Hepatocyte (in vitro differentiated cells): ENCODE measurements at regions not wholly inside any gene's neighbourhood (a gene's known extent, or its start where the extent isn't known, plus 50 kb on each side); places are given as distances from the start of the nearest gene placed in this dataset.

Experiments used
- DNase-seq: peaks from one replicate; pipeline ENCODE4 v3.0.0-alpha.2; 2016; ENCODE audit warnings: low spot score
- H2AFZ ChIP-seq: fragments of 200-600 bp; sonication (generic); 2 replicates; pipeline ENCODE4 v1.6.0; 2016; ENCODE audit warnings: antibody characterized with exemption, mild to moderate bottlenecking
- H3K27ac ChIP-seq: fragments of 200-600 bp; sonication (generic); 2 replicates; pipeline ENCODE4 v1.5.1; 2016; ENCODE audit warnings: mild to moderate bottlenecking
- H3K27me3 ChIP-seq: fragments of 200-600 bp; sonication (generic); 2 replicates; pipeline ENCODE4 v1.6.1; 2016
- H3K36me3 ChIP-seq: fragments of 200-600 bp; sonication (generic); replicated peaks from 2 replicates; pipeline ENCODE4 v1.5.1; 2016; ENCODE audit warnings: low read depth; ENCODE audit not compliant: insufficient read depth
- H3K4me1 ChIP-seq: fragments of 200-600 bp; sonication (generic); 2 replicates; pipeline ENCODE4 v1.5.1; 2016; ENCODE audit warnings: mild to moderate bottlenecking, moderate library complexity; ENCODE audit not compliant: insufficient read depth
- H3K4me2 ChIP-seq: fragments of 200-600 bp; sonication (generic); 2 replicates; pipeline ENCODE4 v1.6.0; 2016
- H3K4me3 ChIP-seq: fragments of 200-600 bp; sonication (generic); 2 replicates; pipeline ENCODE4 v1.5.1; 2016; ENCODE audit warnings: mild to moderate bottlenecking
- H3K79me2 ChIP-seq: fragments of 200-600 bp; sonication (generic); 2 replicates; pipeline ENCODE4 v1.6.0; 2017; ENCODE audit warnings: mild to moderate bottlenecking
- H3K9me2 ChIP-seq: fragments of 200-600 bp; sonication (generic); replicated peaks from 2 replicates; pipeline ENCODE4 v1.6.0; 2017; ENCODE audit warnings: mild to moderate bottlenecking; ENCODE audit not compliant: insufficient read depth
- H3K9me3 ChIP-seq: fragments of 200-600 bp; sonication (generic); 2 replicates; pipeline ENCODE4 v1.5.1; 2016; ENCODE audit warnings: low read depth, mild to moderate bottlenecking
- H4K20me1 ChIP-seq: fragments of 200-600 bp; sonication (generic); 2 replicates; pipeline ENCODE4 v1.6.0; 2016; ENCODE audit warnings: mild to moderate bottlenecking; ENCODE audit not compliant: insufficient read depth, poor library complexity, severe bottlenecking
- CTCF ChIP-seq: fragments of 200-600 bp; sonication (generic); IDR thresholded peaks from 2 replicates; pipeline ENCODE4 v1.5.1; 2016; ENCODE audit warnings: antibody characterized with exemption, mild to moderate bottlenecking; ENCODE audit not compliant: poor library complexity
- EZH2 ChIP-seq: fragments of 200-600 bp; sonication (generic); IDR thresholded peaks from 2 replicates; pipeline ENCODE4 v1.6.1; 2016; ENCODE audit warnings: antibody characterized with exemption, mild to moderate bottlenecking, borderline replicate concordance
- EZH2phosphoT487 ChIP-seq: fragments of 200-600 bp; sonication (generic); IDR thresholded peaks from one replicate; pipeline ENCODE4 v1.6.1; 2018; ENCODE audit warnings: antibody characterized with exemption, mild to moderate bottlenecking, low read depth, moderate library complexity; ENCODE audit not compliant: unreplicated experiment, severe bottlenecking
- WGBS: methylation state at CpG from one replicate; pipeline ENCODE4 v1.1.6; 2016; ENCODE audit warnings: low lambda C conversion rate; ENCODE audit errors: missing lambda C conversion rate; 5-methylcytosine and 5-hydroxymethylcytosine counted together

GRCh38 chr20:21017528-21018085, 88.6 kb downstream of the LINC00237 start:
- TF ChIP-seq EZH2 (no peak), CTCF (no peak), EZH2phosphoT487 (no peak)
- WGBS: 37% methylated on average over 11 of the region's 11 CpGs
- no peaks in the 10 kb centered on the region for H3K9me3 ChIP-seq
- no peak overlapping the region for H3K4me3 ChIP-seq
- H3K9me2 ChIP-seq: no peaks in the 10 kb centered on the region
- H3K79me2 ChIP-seq: no peaks in the 10 kb centered on the region
- no peak overlapping the region for H3K27ac ChIP-seq
- no peaks in the 10 kb centered on the region for H3K4me1 ChIP-seq
- no peak overlapping the region for H3K4me2 ChIP-seq
- H3K36me3 ChIP-seq: no peaks in the 10 kb centered on the region
- no peak overlapping the region for H2AFZ ChIP-seq
- H3K27me3 ChIP-seq: no peaks in the 10 kb centered on the region
- peak; percentile 11 for DNase-seq
- H4K20me1 ChIP-seq: no peaks in the 10 kb centered on the region

- H3K27ac ChIP-seq: no peak overlapping the region
- DNase-seq: no peak
- H3K9me2 ChIP-seq: no peaks in the 10 kb centered on the region
- 91% methylated on average over 3 of the region's 3 CpGs for whole genome bisulfite sequencing
- no peaks in the 10 kb centered on the region for H3K4me1 ChIP-seq
- no peaks in the 10 kb centered on the region for H3K79me2 ChIP-seq
- no peaks in the 10 kb centered on the region for H3K27me3 ChIP-seq
- no peak overlapping the region for H2AFZ ChIP-seq
- no peak overlapping the region for H3K4me3 ChIP-seq
- H3K4me2 ChIP-seq: no peak overlapping the region
- no peaks in the 10 kb centered on the region for H3K36me3 ChIP-seq
- H4K20me1 ChIP-seq: no peaks in the 10 kb centered on the region
- TF ChIP-seq CTCF (no peak), EZH2 (no peak), EZH2phosphoT487 (no peak)
- no peaks in the 10 kb centered on the region for H3K9me3 ChIP-seq
Measured at GRCh38 chr20:21016751-21017150, 89.4 kb downstream of the LINC00237 start.

- no peak for DNase-seq
- H3K4me2 ChIP-seq: no peak overlapping the region
- no peak overlapping the region for H2AFZ ChIP-seq
- 70% methylated on average over 1 of the region's 1 CpG for WGBS
- no peak overlapping the region for H3K27ac ChIP-seq
- no peaks in the 10 kb centered on the region for H3K27me3 ChIP-seq
- H3K79me2 ChIP-seq: no peaks in the 10 kb centered on the region
- H3K4me3 ChIP-seq: no peak overlapping the region
- no peaks in the 10 kb centered on the region for H4K20me1 ChIP-seq
- TF ChIP-seq EZH2phosphoT487 (no peak), EZH2 (no peak), CTCF (no peak)
- no peaks in the 10 kb centered on the region for H3K36me3 ChIP-seq
- no peaks in the 10 kb centered on the region for H3K9me3 ChIP-seq
- no peaks in the 10 kb centered on the region for H3K4me1 ChIP-seq
- H3K9me2 ChIP-seq: no peaks in the 10 kb centered on the region
Measured at GRCh38 chr20:21014528-21014927, 91.6 kb downstream of the LINC00237 start.

- no peak overlapping the region for H2AFZ ChIP-seq
- no peak for TF ChIP-seq CTCF
- TF ChIP-seq EZH2phosphoT487: no peak
- TF ChIP-seq EZH2: no peak
- no peak overlapping the region for H3K27ac ChIP-seq
- H3K4me1 ChIP-seq: no peaks in the 10 kb centered on the region
- no peak overlapping the region for H3K4me3 ChIP-seq
- no peaks in the 10 kb centered on the region for H3K27me3 ChIP-seq
- H3K36me3 ChIP-seq: no peaks in the 10 kb centered on the region
- H4K20me1 ChIP-seq: no peaks in the 10 kb centered on the region
- no peaks in the 10 kb centered on the region for H3K79me2 ChIP-seq
- no peaks in the 10 kb centered on the region for H3K9me2 ChIP-seq
- no peak for DNase-seq
- 90% methylated on average over 7 of the region's 7 CpGs for WGBS
- H3K4me2 ChIP-seq: no peak overlapping the region
- H3K9me3 ChIP-seq: no peaks in the 10 kb centered on the region
Measured at GRCh38 chr20:21008951-21009350, 97.2 kb downstream of the LINC00237 start.
